Panc1 (cell line): ENCODE measurements at regions not wholly inside any gene's neighbourhood (a gene's known extent, or its start where the extent isn't known, plus 50 kb on each side); places are given as distances from the start of the nearest gene placed in this dataset.

Source experiments
- ATAC-seq: fragments of 200-7000 bp; cut with Tn5 transposase; 2 replicates; pipeline ENCODE4 v1.9.1; 2020; ENCODE audit warnings: mild to moderate bottlenecking, moderate library complexity
- BruUV-seq: library from RNA; stranded (reverse); fragments of 400-500 nt; replicated peaks from 2 replicates; lab custom pipeline; 2021; lab: Mats Ljungman, UMichigan
- CTCF ChIA-PET: fragments of 300-600 bp; sonication (Branson Sonifier 250); formaldehyde crosslinking; loops from one replicate; lab custom pipeline; 2022; ENCODE audit warnings: antibody characterized with exemption; lab: Charles Lee
- POLR2A ChIA-PET: fragments of 300-600 bp; sonication (Branson Sonifier 250); formaldehyde crosslinking; loops from one replicate; lab custom pipeline; 2022; ENCODE audit warnings: antibody characterized with exemption; lab: Charles Lee
- DNase-seq: peaks from one replicate; pipeline ENCODE4 v3.0.0-alpha.2; 2010; ENCODE audit warnings: low read depth, low spot score
- H3K27ac ChIP-seq: 2 replicates; pipeline ENCODE4 v1.5.1; 2011; ENCODE audit warnings: mild to moderate bottlenecking, low read length, inconsistent platforms
- H3K27me3 ChIP-seq: fragments of 200-500 bp; sonication (Bioruptor generic); 2 replicates; pipeline ENCODE4 v1.6.0; 2014; ENCODE audit warnings: low read length, inconsistent platforms; ENCODE audit not compliant: control insufficient read depth, insufficient read depth
- H3K36me3 ChIP-seq: fragments of 200-500 bp; sonication (Bioruptor generic); 2 replicates; pipeline ENCODE4 v1.5.1; 2014; ENCODE audit warnings: inconsistent platforms, mild to moderate bottlenecking, low read length, moderate library complexity; ENCODE audit not compliant: control insufficient read depth, insufficient read depth
- H3K4me1 ChIP-seq: 2 replicates; pipeline ENCODE4 v1.5.1; 2011; ENCODE audit warnings: inconsistent platforms, mild to moderate bottlenecking, low read length, moderate library complexity; ENCODE audit not compliant: control insufficient read depth, insufficient read depth
- H3K4me3 ChIP-seq, 2 experiments: 2 replicates each; pipeline ENCODE4 v1.5.1; 2011 to 2012; ENCODE audit warnings: low read depth in 2 of 2, low read length in 2 of 2, mild to moderate bottlenecking in 2 of 2, inconsistent platforms in 1 of 2, moderate library complexity in 1 of 2
- H3K9me3 ChIP-seq: fragments of 200-500 bp; sonication (Bioruptor generic); 2 replicates; pipeline ENCODE4 v1.5.1; 2014; ENCODE audit warnings: low read depth, mild to moderate bottlenecking, inconsistent platforms, low read length, moderate library complexity; ENCODE audit not compliant: control insufficient read depth, insufficient read depth
- POLR2AphosphoS5 ChIP-seq: IDR thresholded peaks from 2 replicates; pipeline ENCODE4 v1.6.1; 2012; ENCODE audit warnings: mild to moderate bottlenecking, low read depth, low read length, moderate library complexity
- SIN3A ChIP-seq: IDR thresholded peaks from 2 replicates; pipeline ENCODE4 v1.6.1; 2012; ENCODE audit warnings: low read depth, mild to moderate bottlenecking, low read length, moderate library complexity, borderline replicate concordance; ENCODE audit not compliant: insufficient read depth
- TCF7L2 ChIP-seq: IDR thresholded peaks from 2 replicates; pipeline ENCODE4 v1.6.1; 2011; ENCODE audit warnings: mild to moderate bottlenecking, low read depth, low read length, inconsistent platforms
- in situ Hi-C: cut with HindIII; loops from 2 replicates; pipeline ENCODE4 v1.10.0; 2016; ENCODE audit warnings: low sequenced_read_pairs, low pct_unique_long_range_greater_than_20kb
- intact Hi-C: fragments of 100-400 bp; cut with micrococcal nuclease; formaldehyde crosslinking; loops from one replicate; pipeline ENCODE4 v1.10.0; 2022; ENCODE audit not compliant: unreplicated experiment
- TF ChIP-seq, protein P1 (sequence below): fragments of 450-650 bp; IDR thresholded peaks from 2 replicates; pipeline ENCODE4 v1.5.1; 2017; ENCODE audit warnings: mild to moderate bottlenecking
- TF ChIP-seq, protein P2 (sequence below), 2 experiments: IDR thresholded peaks; 2 replicates each; pipeline ENCODE4 v1.6.1; 2011 to 2012; ENCODE audit warnings: low read depth in 2 of 2, control low read depth in 1 of 2, low read length in 1 of 2, mild to moderate bottlenecking in 1 of 2, moderate library complexity in 1 of 2; ENCODE audit not compliant: insufficient read depth in 1 of 2

DNA sequence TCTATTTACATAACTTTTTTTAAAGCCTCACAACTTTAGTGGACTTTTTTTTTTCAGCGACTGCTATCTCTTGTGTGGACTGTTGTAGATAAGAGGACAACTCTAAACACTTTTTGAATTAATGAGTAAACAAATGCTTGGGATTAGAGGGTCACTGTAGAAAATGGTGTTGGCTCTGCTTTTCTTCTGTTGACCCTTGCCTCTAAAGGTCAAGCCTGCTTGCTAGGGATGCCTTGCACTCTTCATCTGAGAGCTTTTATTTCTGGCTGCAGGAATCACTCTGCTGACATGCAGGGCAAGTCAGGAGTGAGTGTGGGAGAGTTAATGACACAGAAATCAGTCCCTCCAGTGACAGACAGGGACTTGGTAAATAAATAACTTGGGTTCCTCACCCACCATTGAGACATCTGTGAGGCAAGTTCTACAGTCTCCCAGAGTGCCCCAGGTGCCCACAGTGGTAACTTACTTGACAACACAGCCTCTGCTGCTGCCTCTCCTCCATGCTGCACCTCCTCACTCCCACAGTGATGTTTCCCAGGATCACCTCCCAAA, 390.1 kb downstream of the IL20RB start:
- no peaks in the 10 kb centered on the region for H3K36me3 ChIP-seq
- BruUV-seq: no TSS peak
- H3K4me3 ChIP-seq: no peak overlapping the region
- no peaks in the 10 kb centered on the region for H3K9me3 ChIP-seq
- H3K4me1 ChIP-seq: no peaks in the 10 kb centered on the region
- ChIA-PET POLR2A (no interaction called here), CTCF (no interaction called here)
- TF ChIP-seq POLR2AphosphoS5 (no peak), TCF7L2 (no peak), SIN3A (no peak)
- TF ChIP-seq, protein P1, sequence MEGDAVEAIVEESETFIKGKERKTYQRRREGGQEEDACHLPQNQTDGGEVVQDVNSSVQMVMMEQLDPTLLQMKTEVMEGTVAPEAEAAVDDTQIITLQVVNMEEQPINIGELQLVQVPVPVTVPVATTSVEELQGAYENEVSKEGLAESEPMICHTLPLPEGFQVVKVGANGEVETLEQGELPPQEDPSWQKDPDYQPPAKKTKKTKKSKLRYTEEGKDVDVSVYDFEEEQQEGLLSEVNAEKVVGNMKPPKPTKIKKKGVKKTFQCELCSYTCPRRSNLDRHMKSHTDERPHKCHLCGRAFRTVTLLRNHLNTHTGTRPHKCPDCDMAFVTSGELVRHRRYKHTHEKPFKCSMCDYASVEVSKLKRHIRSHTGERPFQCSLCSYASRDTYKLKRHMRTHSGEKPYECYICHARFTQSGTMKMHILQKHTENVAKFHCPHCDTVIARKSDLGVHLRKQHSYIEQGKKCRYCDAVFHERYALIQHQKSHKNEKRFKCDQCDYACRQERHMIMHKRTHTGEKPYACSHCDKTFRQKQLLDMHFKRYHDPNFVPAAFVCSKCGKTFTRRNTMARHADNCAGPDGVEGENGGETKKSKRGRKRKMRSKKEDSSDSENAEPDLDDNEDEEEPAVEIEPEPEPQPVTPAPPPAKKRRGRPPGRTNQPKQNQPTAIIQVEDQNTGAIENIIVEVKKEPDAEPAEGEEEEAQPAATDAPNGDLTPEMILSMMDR: no peak
- TF ChIP-seq, protein P2, sequence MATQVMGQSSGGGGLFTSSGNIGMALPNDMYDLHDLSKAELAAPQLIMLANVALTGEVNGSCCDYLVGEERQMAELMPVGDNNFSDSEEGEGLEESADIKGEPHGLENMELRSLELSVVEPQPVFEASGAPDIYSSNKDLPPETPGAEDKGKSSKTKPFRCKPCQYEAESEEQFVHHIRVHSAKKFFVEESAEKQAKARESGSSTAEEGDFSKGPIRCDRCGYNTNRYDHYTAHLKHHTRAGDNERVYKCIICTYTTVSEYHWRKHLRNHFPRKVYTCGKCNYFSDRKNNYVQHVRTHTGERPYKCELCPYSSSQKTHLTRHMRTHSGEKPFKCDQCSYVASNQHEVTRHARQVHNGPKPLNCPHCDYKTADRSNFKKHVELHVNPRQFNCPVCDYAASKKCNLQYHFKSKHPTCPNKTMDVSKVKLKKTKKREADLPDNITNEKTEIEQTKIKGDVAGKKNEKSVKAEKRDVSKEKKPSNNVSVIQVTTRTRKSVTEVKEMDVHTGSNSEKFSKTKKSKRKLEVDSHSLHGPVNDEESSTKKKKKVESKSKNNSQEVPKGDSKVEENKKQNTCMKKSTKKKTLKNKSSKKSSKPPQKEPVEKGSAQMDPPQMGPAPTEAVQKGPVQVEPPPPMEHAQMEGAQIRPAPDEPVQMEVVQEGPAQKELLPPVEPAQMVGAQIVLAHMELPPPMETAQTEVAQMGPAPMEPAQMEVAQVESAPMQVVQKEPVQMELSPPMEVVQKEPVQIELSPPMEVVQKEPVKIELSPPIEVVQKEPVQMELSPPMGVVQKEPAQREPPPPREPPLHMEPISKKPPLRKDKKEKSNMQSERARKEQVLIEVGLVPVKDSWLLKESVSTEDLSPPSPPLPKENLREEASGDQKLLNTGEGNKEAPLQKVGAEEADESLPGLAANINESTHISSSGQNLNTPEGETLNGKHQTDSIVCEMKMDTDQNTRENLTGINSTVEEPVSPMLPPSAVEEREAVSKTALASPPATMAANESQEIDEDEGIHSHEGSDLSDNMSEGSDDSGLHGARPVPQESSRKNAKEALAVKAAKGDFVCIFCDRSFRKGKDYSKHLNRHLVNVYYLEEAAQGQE (IDR thresholded peaks at IDR 0.05; ENCODE audit: insufficient read depth in 1 of 2, low read depth in 2 of 2, low read length in 1 of 2): no peak
- in situ Hi-C loops: no loop called here
- ATAC-seq (no peak), DNase-seq (no peak)
- H3K27ac ChIP-seq: no peak overlapping the region
- intact Hi-C loops: no loop called here
- H3K27me3 ChIP-seq: no peaks in the 10 kb centered on the region

DNA sequence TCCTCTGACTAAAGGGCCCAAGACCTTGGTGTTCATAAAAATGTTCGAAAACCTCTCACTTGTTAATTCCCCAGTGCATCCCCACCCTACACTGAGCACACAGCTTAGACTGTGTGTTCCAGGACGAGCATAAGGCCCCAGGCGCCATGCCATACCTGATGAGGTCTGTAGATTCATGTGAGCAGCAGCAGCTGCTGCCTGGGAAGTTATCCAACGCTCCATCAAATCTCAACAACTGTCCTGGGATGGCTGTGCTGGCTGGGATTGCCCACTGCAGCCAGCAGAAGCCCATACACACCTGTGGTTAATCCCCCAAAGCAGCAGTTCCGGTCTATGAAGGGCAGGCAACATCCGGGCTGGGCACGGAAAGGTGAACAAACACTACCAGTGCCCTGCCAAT, 391.2 kb downstream of the IL20RB start:
- in situ Hi-C loops (no loop called here), intact Hi-C loops (no loop called here)
- Histone ChIP-seq H3K4me3 (no peak overlapping the region), H3K9me3 (no peaks in the 10 kb centered on the region), H3K36me3 (no peaks in the 10 kb centered on the region), H3K27ac (no peak overlapping the region), H3K4me1 (no peaks in the 10 kb centered on the region), H3K27me3 (no peaks in the 10 kb centered on the region)
- TF ChIP-seq, protein P2 (IDR thresholded peaks at IDR 0.05; ENCODE audit: insufficient read depth in 1 of 2, low read depth in 2 of 2, low read length in 1 of 2): no peak
- no peak for TF ChIP-seq SIN3A
- no peak for TF ChIP-seq POLR2AphosphoS5
- TF ChIP-seq, protein P1: no peak
- no peak for TF ChIP-seq TCF7L2
- ChIA-PET CTCF (no interaction called here), POLR2A (no interaction called here)
- DNase-seq: no peak
- BruUV-seq: no TSS peak
- no peak for ATAC-seq
